HG03575 (cell line): ENCODE measurements at regions not wholly inside any gene's neighbourhood (a gene's known extent, or its start where the extent isn't known, plus 50 kb on each side); places are given as distances from the start of the nearest gene placed in this dataset.

Source experiments
- ATAC-seq: cut with Tn5 transposase; IDR thresholded peaks from one replicate; pipeline ENCODE4 v1.9.1; 2021; ENCODE audit not compliant: unreplicated experiment, insufficient number of reproducible peaks, low FRiP score; ENCODE audit errors: extremely low read depth

DNA sequence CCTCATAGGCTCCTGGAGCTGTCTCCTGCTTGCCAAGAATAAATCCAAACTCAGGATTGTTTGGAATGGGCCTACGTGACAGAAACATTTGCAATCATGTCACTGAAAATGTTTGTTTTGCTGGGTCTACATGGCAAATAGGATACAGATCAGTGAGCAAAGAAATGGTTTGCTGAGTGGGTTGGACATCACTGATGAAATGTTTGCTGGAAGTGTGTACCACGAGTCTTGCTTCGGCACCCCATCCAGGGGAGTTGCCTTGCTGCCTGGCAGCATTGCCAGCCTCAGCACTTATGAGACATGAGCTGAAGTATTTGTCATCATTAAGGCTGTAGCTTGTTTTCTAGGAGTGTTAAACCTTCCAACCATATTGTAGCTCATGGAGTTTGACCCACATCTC, 213.3 kb upstream of the CFAP20DC start:
- ATAC-seq: no peak

DNA sequence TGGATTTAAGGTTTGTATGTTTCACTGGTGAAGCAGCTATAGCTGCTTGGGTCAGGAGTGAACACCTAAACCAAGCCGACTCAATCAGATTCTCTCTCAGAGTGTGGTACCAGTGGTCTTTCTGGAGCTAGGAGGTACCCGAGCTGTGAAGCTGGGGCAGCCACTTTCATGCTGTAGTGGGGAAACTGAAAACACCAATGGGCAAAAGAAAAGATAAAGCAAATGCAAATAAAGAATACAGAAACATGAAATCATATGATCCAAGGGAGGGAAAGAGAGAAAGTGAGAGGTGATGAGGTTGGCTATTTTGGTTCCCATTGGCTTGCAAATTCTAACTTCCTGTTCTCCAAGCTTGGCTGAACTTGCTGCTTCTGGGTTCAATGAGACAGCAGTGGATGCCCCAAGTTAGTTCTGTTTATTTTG, 212.3 kb upstream of the CFAP20DC start:
- ATAC-seq: peak; percentile 63

DNA sequence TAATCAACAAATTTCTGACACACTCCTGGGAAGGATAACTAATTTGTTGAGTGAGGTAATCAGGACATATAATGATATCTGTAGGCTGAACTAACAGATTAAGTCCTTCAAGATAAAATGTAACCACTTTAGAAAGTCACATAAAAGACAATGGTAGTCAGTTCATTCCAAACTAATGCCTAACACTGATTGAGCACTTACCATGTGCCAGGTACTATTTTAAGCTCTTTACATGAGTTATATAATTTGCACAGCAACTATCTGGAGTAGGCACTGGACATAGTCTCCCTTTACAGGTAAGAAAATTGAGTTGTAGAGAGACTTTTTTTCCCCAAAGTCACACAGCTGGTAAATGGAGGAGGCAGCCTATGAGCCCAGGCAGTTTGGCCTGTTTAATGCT, 211.2 kb upstream of the CFAP20DC start:
- no peak for ATAC-seq

DNA sequence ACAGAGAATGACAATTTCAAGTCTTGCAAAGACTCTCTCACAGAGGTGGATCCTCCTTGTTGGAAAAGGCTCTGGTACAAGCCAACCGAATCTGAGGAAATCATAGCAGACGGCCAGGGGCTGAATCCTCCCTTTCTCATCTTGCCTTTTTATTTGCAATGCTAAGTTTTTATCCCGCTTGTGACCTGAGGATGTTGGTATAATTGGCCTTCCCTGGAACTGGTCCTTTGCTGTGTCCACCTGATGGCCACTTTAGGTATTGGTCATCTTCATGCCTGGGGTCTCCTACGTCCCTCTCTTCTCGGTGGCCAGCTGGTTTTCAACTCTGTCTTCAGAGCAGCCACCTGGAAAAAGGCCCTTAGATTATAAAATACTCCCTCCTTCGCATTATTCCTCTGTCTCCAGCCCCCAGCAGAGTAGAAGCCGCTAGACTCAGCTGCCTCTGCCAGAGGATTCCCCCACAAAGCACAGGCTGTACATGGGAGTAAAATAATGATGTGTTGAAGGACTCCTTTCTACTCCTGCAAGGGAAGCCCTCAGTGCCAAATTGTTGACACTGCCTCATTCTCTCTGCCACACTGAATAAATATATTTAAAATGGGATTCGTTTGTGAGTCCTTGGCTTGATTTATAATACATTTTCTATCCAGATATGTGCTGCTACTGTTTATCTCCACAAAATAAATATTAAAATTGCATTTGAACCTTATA, 208.9 kb upstream of the CFAP20DC start:
- no peak for ATAC-seq

DNA sequence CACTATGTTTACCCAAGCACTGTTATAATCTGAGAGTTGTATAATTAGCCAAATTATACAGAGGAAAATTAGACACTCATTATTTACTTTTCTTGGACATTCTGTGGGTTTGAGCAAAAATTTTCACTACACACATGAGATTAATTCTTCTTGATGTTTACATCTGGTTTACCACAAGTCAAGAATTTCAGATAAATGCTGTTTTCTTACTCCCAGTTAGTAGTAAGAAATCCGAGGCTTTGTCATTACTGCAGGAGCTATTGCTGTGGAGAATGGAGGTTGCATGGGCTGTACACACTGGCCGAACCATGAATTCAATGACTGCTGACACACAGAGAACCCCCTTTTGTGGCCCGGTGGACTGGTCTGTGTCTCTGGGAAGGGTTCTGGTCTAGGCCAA, 207.7 kb upstream of the CFAP20DC start:
- no peak for ATAC-seq

DNA sequence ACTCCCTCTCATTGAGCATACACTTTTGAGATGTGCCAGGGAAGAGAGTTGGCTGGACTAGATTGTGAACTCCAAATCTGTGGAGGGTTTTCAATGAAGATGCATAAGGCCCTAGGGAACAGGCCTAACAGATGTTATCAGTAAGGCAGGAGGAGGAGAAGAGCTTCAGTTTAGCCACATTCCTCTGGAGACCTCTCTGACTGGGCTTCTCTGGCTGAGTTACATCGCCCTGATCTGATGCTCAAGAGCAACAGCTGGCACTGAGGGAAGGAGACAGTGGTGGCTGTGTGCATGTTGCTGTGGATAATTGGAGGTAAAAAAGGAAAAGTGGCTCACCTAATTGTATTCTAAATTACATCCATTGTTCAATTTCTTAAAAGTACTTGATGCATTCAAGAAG, 206.4 kb upstream of the CFAP20DC start:
- no peak for ATAC-seq

DNA sequence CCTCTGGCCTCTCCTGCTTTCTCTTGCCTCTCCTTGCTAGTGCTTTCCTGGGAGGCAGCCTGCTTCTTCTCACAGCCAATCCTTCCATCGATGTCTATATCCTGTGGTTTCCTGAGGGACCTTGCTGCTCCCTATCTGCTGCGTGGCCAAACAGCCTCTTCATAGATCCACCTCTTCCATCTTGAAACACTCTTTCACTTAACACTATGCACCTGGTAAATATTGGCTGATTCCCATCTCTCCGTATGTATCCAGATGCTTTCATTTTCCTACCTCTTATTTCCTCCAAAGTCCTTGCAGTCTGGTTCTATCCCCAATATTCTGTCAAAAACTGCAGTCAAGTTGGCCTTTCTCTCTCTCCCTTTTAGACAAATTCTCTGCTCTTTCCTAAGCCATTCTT, 205.2 kb upstream of the CFAP20DC start:
- ATAC-seq: no peak

DNA sequence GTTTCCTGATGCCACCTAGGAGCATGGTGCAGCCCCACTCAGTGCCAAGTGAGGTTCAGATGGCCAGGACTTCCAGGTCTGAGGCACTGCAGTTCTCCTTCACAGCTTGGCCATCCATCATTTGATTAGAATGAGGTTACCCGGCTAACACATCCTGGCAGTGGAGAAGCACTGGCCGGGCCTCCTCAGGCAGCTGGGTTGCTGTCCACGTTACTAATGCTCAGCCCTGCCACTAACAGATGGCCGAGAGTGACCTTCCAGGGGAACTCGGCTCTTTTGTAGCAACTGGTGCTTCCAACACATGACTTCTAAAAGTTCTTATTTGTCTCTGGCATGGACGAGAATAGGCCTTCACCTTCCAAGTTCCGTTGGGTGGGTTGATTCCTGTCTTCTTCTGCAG, 204.6 kb upstream of the CFAP20DC start:
- no peak for ATAC-seq

DNA sequence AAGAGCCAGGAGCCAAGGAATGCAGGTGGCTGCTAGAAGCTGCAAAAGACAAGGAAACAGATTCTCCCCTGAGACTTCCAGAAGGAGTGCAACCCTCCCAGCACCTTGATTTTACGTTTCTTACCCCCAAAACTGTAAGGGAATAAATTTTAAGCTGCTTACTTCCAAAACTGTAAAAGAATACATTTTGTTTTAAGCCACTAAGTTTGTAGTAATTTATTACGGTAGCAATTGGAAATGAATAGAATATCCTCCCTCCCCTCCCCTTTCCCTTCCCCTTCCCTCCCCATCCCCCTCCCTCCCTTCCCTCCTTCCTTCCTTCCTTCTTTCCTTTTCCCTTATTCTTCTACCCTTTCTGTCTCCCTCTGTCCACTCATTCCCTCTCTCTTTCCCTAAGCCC, 203.7 kb upstream of the CFAP20DC start:
- ATAC-seq: no peak

DNA sequence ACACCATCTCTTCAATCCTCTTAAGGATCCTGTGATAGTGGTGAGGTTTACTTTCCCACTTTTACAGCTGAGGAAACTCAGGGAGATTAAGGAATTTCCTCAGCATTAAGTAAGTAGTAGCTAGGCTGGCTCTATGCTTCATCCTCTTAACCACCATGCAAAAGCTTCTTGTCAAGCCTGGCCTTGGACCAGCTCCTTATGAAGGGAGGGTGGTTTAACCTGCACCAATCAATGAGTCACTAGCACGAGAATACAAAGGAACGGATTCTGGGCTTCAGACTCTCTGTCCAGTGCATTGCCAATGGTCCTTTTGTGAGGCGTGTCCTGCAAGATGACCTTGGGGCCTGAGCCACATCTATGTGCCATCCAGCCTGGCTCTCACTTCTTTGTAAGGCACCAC, 202.0 kb upstream of the CFAP20DC start:
- ATAC-seq: no peak

DNA sequence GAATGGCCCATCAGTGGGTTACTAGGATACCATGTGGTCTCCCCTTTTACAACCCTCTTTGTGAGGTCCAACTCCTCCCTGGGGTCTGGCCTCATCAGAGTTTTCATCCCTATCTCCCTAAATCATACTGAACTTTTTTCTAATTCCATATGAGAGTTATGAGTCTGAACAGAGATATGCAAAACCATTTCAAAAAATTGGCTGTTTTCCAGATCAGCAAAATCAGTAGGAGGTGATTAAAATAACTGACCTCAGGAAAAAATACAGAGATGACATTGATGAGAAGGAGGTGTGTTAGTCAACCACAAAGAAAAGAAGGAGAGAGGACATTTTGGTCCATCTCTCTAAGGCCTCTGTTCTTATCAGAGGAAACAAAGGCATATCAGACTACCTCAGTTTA, 200.8 kb upstream of the CFAP20DC start:
- no peak for ATAC-seq

DNA sequence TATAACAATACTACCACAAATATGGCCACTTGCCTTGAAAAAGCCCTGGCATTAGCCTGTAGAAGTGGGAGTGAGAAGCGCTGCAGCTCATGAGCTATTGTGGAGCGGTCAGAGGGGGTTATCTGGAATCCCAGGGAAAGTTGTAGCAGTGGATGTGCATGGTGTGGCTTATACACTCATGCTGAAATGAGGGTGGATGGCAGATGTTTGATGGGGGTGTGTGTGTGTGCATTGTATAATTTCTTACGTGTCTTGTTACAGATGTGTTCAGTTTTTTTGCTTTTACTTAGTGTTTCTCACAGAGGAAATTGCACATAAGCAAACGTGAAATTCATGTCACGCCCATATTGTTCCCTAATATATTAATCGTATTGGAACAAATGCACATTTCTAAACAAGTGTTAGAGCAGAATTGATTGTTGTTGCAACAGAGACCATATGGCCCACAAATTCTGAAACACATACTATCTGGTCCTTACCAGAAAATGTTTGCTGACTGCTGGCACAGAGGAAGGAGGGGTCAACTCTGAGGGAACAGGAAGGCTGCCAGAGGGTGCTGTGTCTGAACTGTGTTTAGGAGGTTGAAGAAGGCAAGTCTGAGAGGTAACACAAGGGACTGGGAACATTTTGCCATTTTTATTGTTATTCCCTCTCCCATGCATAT, 200.0 kb upstream of the CFAP20DC start:
- ATAC-seq: no peak

DNA sequence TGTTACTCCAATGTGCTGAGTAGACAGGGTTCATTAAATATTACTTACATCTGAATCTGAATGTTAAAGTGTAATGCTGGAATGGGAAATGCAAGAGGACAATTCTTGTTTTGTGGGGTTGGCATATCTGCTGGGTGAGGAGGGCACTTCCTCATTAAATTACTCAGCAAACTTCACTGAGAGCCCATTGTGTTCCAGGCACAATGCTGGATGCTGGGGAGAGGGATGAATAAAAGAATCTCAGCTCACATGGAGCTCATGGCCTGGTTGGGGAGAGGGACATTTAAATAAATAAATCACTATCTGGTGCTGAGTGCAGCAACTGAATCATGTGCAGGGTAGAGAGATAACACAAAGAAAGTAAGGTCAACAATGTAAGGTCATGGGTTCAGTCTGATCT, 199.2 kb upstream of the CFAP20DC start:
- no peak for ATAC-seq

DNA sequence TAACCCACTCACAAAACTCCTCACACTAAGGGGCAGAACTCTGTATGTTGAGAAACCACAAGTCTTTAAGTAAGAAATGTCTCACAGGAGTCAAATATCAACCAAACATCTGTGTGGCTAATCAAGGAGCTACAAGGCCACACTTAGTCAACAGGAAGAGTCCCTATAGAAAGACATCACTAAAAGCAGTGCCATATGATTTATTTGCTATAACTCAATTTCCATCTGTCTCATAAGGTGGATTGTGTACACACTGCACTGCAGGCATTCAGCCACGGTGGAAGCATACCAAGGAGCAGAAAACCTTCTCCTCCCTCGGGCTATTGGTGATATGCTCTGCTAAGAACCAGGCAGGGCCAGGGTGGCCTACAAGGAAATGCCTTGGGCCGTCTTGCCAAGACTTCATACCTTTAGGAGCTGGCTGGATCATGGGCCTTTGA, 197.6 kb upstream of the CFAP20DC start:
- ATAC-seq: no peak

DNA sequence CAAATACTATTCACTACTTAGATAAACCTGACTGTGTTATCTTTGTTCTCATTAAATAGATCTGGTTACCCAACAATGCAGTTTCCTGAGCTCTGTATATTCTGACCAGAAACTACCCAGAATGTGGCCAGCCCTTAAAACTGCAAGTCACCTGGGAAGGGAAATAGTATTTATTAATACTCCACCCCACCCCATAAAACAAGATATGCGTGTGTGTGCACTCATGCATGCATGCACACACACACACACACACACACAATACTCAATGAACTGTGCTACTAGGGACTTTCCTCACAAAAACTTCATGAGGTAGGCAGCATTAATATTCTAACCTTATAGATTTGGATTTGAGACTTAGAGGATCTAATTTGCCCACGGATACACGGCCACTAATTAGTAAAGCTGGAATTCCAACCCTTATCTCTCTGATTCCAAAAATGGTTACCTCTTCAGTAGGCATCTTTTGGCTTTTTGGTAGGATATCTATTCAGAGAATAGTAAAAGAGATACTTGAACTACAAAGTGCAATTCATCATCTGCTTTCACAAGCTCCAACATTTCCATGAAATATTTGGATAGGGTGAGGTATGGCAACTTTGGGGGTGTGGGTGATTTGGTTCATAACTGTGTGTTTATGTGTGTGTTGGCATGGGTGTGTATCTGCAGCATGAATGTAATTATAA, 197.0 kb upstream of the CFAP20DC start:
- ATAC-seq: no peak

DNA sequence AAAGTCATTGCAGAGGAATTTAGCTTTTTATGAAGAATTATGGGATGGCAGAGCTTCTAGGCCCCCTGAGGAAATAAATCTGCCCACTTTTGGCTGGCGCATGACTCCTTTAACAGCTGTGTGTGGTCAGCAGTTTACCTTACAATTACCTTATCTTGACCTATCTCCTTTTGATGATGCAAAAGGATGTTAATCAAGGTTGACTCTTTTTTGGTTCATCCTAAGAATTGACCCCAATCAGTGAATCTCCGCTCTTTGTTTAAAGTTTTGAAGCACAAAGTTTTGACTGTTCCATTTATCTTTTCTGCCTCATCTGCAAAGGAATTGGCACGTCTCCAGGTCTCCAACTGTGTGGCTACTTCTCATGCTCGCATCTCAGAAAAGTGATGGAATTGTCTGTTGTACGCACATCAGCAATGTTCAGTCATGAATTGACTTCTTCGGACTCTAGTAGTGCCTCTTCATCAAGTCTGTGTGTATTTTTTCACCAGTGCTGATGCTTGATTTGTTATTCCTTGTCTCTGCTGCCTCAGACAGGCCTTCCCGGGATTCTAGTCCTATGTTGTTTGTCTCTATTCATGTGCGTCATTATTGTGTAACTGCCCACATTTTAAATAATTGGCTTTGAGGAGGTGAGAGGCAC, 196.2 kb upstream of the CFAP20DC start:
- no peak for ATAC-seq

DNA sequence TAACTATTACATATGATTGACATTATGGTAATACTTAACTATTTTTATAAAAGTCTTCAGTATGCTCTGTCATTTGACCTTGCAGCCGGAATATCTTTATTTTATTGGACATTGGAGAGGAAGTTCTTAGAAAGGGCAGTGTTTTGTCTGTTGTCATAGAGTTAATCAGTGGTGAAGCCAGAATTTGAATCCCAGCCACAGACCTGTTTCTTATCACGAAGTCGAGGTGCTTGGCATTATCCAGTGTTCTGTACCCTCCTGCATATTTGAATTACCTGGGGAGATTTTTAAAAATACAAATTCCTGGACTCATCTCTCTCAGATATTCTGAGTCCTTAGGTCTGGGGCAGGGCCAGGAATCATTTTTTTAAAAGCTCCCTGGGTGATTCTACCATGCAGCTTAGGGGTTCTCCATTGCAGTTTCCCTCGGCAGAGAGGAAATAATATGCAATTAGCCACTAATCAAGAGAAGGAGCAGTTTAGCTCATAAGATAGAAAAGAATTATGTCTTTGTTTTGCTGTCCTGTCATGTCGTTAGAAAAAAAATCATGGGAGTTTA, 195.6 kb upstream of the CFAP20DC start:
- ATAC-seq: no peak

DNA sequence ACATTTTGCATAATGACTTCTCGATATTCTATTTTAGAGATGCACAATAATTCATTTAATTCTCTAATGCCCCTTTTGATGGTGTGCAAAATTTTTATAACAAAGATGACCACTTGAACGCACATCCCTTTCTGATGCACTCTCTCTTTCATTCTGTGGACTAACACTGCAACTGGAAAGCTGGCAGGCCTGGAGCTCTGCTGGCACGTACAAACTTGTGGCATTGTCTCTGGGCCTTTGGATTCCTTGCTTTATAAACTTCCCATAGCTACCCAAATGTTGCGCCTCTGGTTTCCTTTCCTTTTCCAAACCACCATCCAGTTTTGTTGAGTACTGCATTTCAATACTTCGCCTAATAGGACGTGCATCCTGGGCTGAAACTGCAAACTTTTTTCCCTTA, 194.5 kb upstream of the CFAP20DC start:
- no peak for ATAC-seq

DNA sequence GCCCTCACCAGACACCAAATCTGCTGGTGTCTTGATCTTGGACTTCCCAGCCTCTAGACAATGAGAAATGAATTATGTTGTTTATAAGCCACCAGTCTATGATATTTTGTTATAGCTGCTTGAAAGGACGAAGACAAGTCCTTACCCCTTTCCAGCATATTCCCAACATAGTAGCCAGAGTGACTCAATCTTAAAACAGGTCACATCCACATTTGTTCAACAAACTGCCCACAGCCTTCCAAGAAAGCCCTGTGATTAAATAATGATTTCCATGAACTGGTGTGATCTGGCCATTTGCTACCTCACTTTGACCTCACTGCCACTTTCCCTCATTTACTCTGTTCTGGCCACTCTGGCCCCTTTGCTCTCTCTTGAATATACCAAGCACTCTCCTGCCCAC, 193.7 kb upstream of the CFAP20DC start:
- no peak for ATAC-seq
